ENCODE measurements at regions not wholly inside any gene's neighbourhood (a gene's known extent, or its start where the extent isn't known, plus 50 kb on each side); places are given as distances from the start of the nearest gene placed in this dataset.

DNA sequence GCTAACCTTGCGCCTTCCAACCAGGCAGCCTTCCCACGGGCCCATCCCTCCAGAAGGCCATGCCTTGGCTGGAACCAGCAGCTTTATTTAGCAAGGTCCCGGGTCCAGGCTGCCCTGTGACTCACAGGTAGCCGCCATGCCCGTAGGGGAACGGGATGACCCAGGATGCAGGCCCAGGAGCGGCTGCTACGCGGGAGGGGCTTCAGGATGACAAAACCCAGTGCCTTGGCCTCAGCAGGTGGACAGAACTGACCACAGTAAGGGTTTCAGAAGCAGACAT lies 63.3 kb downstream of the RTP5 start:
- no peak for DNase-seq
- Histone ChIP-seq H3K4me1 (ENCODE audit: control insufficient read depth, insufficient read depth, low read length, poor library complexity, severe bottlenecking) (peaks cover 6% of the 10 kb centered on the region), H3K4me3 (ENCODE audit: insufficient read depth, low read depth, low read length, poor library complexity, severe bottlenecking) (no peak overlapping the region)

DNA sequence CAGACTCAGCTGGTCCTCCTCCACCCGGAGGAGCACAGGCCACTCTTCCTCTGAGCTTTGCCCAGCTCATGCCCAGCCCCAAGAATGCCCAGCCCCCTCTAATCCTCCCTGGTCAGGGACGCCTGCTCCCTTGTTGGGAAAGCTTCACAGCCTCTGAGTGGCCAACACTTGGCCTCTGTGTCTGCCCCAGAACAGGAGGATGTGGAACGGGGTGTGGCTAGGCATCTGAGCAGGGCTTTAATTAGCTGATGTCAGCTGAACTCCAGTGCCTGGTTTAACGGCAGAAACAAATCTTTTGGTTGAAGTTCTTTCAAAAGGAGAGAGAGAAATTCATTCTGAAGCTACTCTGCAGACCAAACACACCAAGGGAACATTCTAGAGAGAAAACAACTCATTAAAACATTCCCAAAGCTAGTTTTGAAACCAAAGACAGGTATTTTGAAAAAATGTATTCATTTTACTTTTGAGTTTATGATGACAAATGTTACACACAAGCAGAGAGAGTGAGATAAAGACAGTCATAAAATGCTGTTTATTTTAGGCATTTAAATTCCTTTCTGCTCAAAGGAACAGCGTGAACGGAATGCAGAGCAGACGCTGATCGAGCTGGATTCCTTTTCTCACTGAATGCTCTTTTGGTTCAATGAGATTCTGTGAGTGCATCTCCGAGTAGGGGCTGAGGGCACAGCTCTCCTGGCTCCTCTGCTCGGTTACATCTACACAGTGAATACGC lies 63.8 kb downstream of the RTP5 start:
- peaks cover 6% of the 10 kb centered on the region for H3K4me1 ChIP-seq (ENCODE audit: control insufficient read depth, insufficient read depth, low read length, poor library complexity, severe bottlenecking)
- no peak for DNase-seq
- H3K4me3 ChIP-seq (ENCODE audit: insufficient read depth, low read depth, low read length, poor library complexity, severe bottlenecking): no peak overlapping the region
- H3K27me3 ChIP-seq (replicated peaks; ENCODE audit: control insufficient read depth, insufficient read depth, low read length, poor library complexity, severe bottlenecking): no peaks in the 10 kb centered on the region
- no peaks in the 10 kb centered on the region for H3K9me3 ChIP-seq (ENCODE audit: control insufficient read depth, low read length)
- no peaks in the 10 kb centered on the region for H3K36me3 ChIP-seq (ENCODE audit: control insufficient read depth, insufficient read depth, low read length)
- H3K27ac ChIP-seq (ENCODE audit: insufficient read depth, low read length, poor library complexity, severe bottlenecking): no peak overlapping the region

More for the DNA sequence above, 63.3 kb downstream of the RTP5 start:
- Histone ChIP-seq H3K27ac (ENCODE audit: insufficient read depth, low read length, poor library complexity, severe bottlenecking) (no peak overlapping the region), H3K9me3 (ENCODE audit: control insufficient read depth, low read length) (no peaks in the 10 kb centered on the region), H3K36me3 (ENCODE audit: control insufficient read depth, insufficient read depth, low read length) (no peaks in the 10 kb centered on the region), H3K27me3 (replicated peaks; ENCODE audit: control insufficient read depth, insufficient read depth, low read length, poor library complexity, severe bottlenecking) (no peaks in the 10 kb centered on the region)

DNA sequence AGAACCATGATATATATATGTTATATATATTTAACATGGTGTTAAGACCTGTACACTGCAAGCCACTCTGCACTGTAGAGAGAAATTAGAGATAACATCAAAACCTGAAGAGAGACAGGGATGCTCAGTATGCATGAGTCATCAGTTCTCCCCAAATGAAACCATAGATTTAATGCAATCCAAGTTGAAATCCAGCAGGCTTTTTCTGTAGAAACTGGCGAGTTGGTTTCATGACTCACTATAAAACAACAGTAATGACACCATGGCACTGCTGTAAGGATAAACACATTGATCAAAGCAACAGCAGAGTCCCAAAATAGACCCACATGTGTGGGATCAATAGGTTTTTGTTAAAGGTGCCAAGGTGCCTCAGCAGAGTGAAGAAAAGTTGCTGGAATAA lies 65.8 kb downstream of the RTP5 start:
- DNase-seq: no peak
- Histone ChIP-seq H3K4me3 (ENCODE audit: insufficient read depth, low read depth, low read length, poor library complexity, severe bottlenecking) (no peak overlapping the region), H3K36me3 (ENCODE audit: control insufficient read depth, insufficient read depth, low read length) (no peaks in the 10 kb centered on the region), H3K27me3 (replicated peaks; ENCODE audit: control insufficient read depth, insufficient read depth, low read length, poor library complexity, severe bottlenecking) (no peaks in the 10 kb centered on the region), H3K4me1 (ENCODE audit: control insufficient read depth, insufficient read depth, low read length, poor library complexity, severe bottlenecking) (peaks cover 15% of the 10 kb centered on the region), H3K27ac (ENCODE audit: insufficient read depth, low read length, poor library complexity, severe bottlenecking) (no peak overlapping the region), H3K9me3 (ENCODE audit: control insufficient read depth, low read length) (no peaks in the 10 kb centered on the region)

DNA sequence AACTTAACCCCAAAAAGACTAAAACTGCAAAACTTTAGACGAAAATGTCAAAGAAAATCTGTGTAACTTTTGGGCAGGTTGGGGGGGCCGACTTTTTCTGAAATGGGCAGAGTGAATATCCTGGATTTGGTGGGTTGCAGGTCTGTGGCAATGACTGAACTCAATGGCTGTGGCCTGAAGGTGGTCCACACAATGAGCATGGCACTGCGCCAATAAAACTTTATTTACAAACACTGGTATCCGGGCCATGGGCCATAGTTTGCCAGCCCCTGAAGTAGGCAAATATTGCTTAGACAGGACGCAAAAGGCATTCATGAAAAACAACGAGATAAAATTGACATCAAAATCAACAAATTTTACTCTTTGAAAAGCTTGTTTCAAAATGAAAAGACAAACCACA lies 66.2 kb downstream of the RTP5 start:
- Histone ChIP-seq H3K27ac (ENCODE audit: insufficient read depth, low read length, poor library complexity, severe bottlenecking) (no peak overlapping the region), H3K9me3 (ENCODE audit: control insufficient read depth, low read length) (no peaks in the 10 kb centered on the region), H3K4me1 (ENCODE audit: control insufficient read depth, insufficient read depth, low read length, poor library complexity, severe bottlenecking) (peaks cover 15% of the 10 kb centered on the region), H3K27me3 (replicated peaks; ENCODE audit: control insufficient read depth, insufficient read depth, low read length, poor library complexity, severe bottlenecking) (no peaks in the 10 kb centered on the region), H3K4me3 (ENCODE audit: insufficient read depth, low read depth, low read length, poor library complexity, severe bottlenecking) (no peak overlapping the region), H3K36me3 (ENCODE audit: control insufficient read depth, insufficient read depth, low read length) (no peaks in the 10 kb centered on the region)
- DNase-seq: no peak

DNA sequence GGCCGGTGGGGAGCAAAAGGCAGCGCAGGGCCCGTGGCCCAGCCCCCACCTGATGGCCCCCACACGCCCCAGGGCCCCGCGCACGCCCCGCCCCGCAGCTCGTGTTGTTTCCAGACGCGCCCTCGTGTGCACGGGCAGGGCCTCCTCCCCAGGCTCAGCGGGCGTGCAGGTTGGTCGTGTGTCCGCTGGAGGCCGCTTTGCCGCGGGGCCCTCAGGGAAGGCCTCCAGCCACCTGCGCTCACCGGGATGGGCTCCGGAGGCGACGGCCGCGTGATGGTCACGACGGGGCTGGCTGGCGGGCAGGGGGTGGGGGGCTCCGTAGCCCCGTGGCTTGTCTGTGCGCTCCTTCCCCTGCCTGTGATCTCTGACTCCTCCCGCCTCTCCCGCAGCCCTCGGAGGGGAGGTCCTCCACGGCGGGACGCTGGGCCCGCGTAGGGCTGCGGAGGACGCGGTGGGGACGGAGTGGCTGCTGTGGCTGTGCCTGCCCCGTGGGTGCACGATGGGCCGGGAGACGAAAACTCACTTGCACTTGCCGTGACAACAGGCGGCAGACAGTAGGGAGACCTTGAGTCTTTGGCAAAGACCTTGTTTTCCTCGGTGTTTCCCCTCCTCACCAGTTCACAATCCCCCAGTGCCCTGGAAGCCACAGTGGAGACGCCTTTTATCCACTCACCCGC lies 67.1 kb downstream of the RTP5 start:
- Histone ChIP-seq H3K27me3 (replicated peaks; ENCODE audit: control insufficient read depth, insufficient read depth, low read length, poor library complexity, severe bottlenecking) (no peaks in the 10 kb centered on the region), H3K4me1 (ENCODE audit: control insufficient read depth, insufficient read depth, low read length, poor library complexity, severe bottlenecking) (peaks cover 15% of the 10 kb centered on the region), H3K36me3 (ENCODE audit: control insufficient read depth, insufficient read depth, low read length) (no peaks in the 10 kb centered on the region), H3K9me3 (ENCODE audit: control insufficient read depth, low read length) (no peaks in the 10 kb centered on the region), H3K4me3 (ENCODE audit: insufficient read depth, low read depth, low read length, poor library complexity, severe bottlenecking) (no peak overlapping the region), H3K27ac (ENCODE audit: insufficient read depth, low read length, poor library complexity, severe bottlenecking) (no peak overlapping the region)
- no peak for DNase-seq

DNA sequence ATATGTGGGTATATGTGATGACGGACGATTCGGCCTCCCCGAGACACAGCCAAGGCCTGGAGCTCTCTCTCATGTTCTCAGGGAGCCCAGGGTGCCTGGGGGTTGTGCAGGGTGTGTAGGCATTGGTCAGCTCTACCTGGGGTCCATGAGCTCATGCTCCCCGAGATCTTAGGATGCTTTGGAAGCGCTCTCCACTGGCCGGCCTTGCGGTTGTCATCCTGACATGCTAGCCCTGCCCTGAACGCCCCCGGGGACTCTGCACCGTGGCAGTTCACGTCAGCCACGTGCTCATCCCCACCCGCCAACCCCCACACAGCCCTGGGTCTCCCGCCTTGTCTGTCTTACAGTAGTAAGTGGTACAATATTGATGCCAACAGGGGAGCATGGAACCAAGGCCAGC lies 67.8 kb downstream of the RTP5 start:
- no peak for DNase-seq
- H3K27ac ChIP-seq (ENCODE audit: insufficient read depth, low read length, poor library complexity, severe bottlenecking): no peak overlapping the region
- peaks cover 15% of the 10 kb centered on the region for H3K4me1 ChIP-seq (ENCODE audit: control insufficient read depth, insufficient read depth, low read length, poor library complexity, severe bottlenecking)
- H3K36me3 ChIP-seq (ENCODE audit: control insufficient read depth, insufficient read depth, low read length): no peaks in the 10 kb centered on the region
- no peaks in the 10 kb centered on the region for H3K9me3 ChIP-seq (ENCODE audit: control insufficient read depth, low read length)
- no peak overlapping the region for H3K4me3 ChIP-seq (ENCODE audit: insufficient read depth, low read depth, low read length, poor library complexity, severe bottlenecking)
- no peaks in the 10 kb centered on the region for H3K27me3 ChIP-seq (replicated peaks; ENCODE audit: control insufficient read depth, insufficient read depth, low read length, poor library complexity, severe bottlenecking)

DNA sequence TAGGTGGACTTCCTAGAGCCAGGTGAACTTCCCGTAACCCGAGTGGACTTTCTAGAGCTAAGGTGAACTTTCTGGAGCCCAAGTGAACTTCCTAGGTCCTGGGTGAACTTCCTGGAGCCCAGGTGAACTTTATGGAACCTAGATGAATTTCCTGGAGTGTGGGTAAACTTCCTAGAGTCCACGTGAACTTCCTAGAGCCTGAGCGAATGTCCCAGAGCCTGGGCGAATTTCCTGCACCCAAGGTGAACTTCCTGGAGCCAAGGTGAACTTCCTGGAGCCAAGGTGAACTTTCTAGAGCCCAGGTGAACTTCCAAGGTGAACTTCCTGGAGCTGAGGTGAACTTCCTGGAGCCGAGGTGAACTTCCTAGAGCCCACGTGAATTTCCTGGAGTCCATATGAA lies 70.0 kb downstream of the RTP5 start:
- Histone ChIP-seq H3K36me3 (ENCODE audit: control insufficient read depth, insufficient read depth, low read length) (no peaks in the 10 kb centered on the region), H3K4me3 (ENCODE audit: insufficient read depth, low read depth, low read length, poor library complexity, severe bottlenecking) (no peak overlapping the region), H3K27me3 (replicated peaks; ENCODE audit: control insufficient read depth, insufficient read depth, low read length, poor library complexity, severe bottlenecking) (no peaks in the 10 kb centered on the region), H3K9me3 (ENCODE audit: control insufficient read depth, low read length) (no peaks in the 10 kb centered on the region), H3K27ac (ENCODE audit: insufficient read depth, low read length, poor library complexity, severe bottlenecking) (no peak overlapping the region), H3K4me1 (ENCODE audit: control insufficient read depth, insufficient read depth, low read length, poor library complexity, severe bottlenecking) (peaks cover 9% of the 10 kb centered on the region)
- no peak for DNase-seq

DNA sequence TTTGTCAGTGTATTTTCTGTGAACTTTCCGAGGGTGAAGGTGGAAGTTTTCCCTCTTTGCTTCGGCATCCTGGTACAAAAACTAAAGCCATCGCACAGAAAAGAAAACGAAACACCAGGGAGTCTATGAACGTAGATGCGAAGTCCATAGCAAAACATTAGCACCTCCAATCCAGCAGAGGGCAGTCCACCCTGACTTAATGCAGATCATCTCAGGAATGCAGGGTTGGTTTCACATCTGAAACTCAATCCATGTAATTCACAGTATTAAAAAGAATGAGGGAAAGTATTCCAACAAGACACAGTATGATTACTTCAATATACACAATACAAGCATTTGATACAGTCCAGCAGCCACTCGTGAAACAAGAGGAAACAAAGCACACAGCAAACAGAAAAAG lies 70.8 kb downstream of the RTP5 start:
- H3K9me3 ChIP-seq (ENCODE audit: control insufficient read depth, low read length): no peaks in the 10 kb centered on the region
- no peak overlapping the region for H3K27ac ChIP-seq (ENCODE audit: insufficient read depth, low read length, poor library complexity, severe bottlenecking)
- no peaks in the 10 kb centered on the region for H3K36me3 ChIP-seq (ENCODE audit: control insufficient read depth, insufficient read depth, low read length)
- no peaks in the 10 kb centered on the region for H3K27me3 ChIP-seq (replicated peaks; ENCODE audit: control insufficient read depth, insufficient read depth, low read length, poor library complexity, severe bottlenecking)
- H3K4me1 ChIP-seq (ENCODE audit: control insufficient read depth, insufficient read depth, low read length, poor library complexity, severe bottlenecking): peaks cover 9% of the 10 kb centered on the region
- DNase-seq: no peak
- no peak overlapping the region for H3K4me3 ChIP-seq (ENCODE audit: insufficient read depth, low read depth, low read length, poor library complexity, severe bottlenecking)

DNA sequence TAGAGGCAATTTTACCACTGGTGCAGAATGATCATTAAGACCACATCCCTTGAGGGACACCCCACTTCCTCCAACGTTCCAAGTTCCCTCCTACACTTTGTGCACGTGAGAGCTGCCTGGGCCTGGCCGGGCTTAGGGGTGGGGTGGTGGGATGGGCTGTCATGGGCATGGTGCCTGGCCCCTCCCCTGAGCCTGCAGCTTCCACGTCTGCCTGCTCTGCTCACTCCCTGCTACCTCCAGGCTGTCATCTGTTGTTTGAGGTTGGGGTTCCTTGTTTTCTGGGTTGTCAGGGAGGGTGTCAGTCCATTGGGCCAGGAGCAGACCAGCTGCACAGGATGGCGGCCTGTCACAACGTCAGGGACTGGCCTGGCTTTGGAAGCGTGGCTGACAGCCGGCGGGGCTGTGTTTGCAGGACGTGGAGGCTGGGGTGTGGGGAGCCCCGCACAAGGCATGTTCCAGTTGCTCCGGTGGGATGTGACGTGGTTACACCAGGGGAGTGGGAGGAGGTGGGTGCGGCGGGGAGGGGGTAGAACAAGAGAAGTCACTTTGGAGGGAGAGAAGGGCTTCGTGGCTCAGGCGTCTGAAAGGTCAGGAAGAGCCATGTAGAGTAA lies 72.3 kb downstream of the RTP5 start:
- no peak overlapping the region for H3K4me3 ChIP-seq (ENCODE audit: insufficient read depth, low read depth, low read length, poor library complexity, severe bottlenecking)
- H3K9me3 ChIP-seq (ENCODE audit: control insufficient read depth, low read length): no peaks in the 10 kb centered on the region
- no peak overlapping the region for H3K27ac ChIP-seq (ENCODE audit: insufficient read depth, low read length, poor library complexity, severe bottlenecking)
- H3K27me3 ChIP-seq (replicated peaks; ENCODE audit: control insufficient read depth, insufficient read depth, low read length, poor library complexity, severe bottlenecking): no peaks in the 10 kb centered on the region
- H3K4me1 ChIP-seq (ENCODE audit: control insufficient read depth, insufficient read depth, low read length, poor library complexity, severe bottlenecking): peaks cover 9% of the 10 kb centered on the region
- no peak for DNase-seq
- H3K36me3 ChIP-seq (ENCODE audit: control insufficient read depth, insufficient read depth, low read length): no peaks in the 10 kb centered on the region

DNA sequence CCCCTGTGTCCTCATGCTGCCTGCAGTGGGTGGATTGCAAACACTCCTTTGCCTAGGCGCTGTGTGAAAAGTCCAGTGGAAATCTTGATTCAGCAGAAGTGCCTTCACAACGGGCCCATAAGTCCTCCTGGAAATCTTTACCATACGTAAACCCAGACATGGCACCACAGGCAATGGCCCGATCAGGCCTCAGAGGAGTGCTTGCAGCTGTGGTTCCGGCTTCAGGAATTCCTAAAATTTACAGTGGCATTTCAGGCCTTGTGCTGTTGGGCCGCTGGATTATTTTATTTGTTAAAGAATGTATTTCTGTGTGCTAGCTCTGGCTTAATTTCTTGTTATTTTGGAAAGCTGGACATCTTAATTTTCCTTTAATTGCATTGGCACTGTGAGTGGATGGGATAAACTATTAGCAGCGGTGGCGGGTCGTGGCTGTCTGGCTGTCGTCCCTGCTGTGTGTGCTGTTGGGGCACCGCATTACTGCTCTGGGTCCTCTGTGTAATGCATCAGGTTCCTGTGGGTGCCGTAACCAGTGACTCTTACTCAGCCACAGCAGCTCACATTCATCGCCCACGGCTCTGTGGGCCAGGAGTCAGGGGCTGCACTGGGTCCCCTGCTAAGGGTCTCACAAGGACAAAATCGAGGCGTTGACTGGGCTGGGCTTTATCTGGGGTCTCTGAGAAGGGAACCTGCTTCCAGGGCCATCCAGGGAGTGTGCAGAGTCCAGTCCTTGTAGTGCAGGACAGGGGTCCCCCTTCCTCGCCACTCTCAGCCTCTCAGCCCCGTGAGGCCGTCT lies 73.1 kb downstream of the RTP5 start:
- H3K27me3 ChIP-seq (replicated peaks; ENCODE audit: control insufficient read depth, insufficient read depth, low read length, poor library complexity, severe bottlenecking): no peaks in the 10 kb centered on the region
- DNase-seq: no peak
- H3K4me1 ChIP-seq (ENCODE audit: control insufficient read depth, insufficient read depth, low read length, poor library complexity, severe bottlenecking): peaks cover 9% of the 10 kb centered on the region
- H3K9me3 ChIP-seq (ENCODE audit: control insufficient read depth, low read length): no peaks in the 10 kb centered on the region
- H3K27ac ChIP-seq (ENCODE audit: insufficient read depth, low read length, poor library complexity, severe bottlenecking): no peak overlapping the region
- H3K36me3 ChIP-seq (ENCODE audit: control insufficient read depth, insufficient read depth, low read length): no peaks in the 10 kb centered on the region
- no peak overlapping the region for H3K4me3 ChIP-seq (ENCODE audit: insufficient read depth, low read depth, low read length, poor library complexity, severe bottlenecking)

Measured in effector memory CD4-positive, alpha-beta T cell (primary cell).